HCT116 (cell line): ENCODE measurements at regions not wholly inside any gene's neighbourhood (a gene's known extent, or its start where the extent isn't known, plus 50 kb on each side); places are given as distances from the start of the nearest gene placed in this dataset.

Experiments used
- ATAC-seq: fragments of 200-7000 bp; cut with Tn5 transposase; 2 replicates; pipeline ENCODE4 v1.9.1; 2020; ENCODE audit warnings: mild to moderate bottlenecking, moderate library complexity
- BruUV-seq: library from RNA; stranded (reverse); fragments of 400-500 nt; replicated peaks from 2 replicates; lab custom pipeline; 2021; lab: Mats Ljungman, UMichigan
- CTCF ChIA-PET: fragments of 300-600 bp; sonication (Branson Sonifier 250); formaldehyde crosslinking; loops from one replicate; lab custom pipeline; 2021; ENCODE audit warnings: antibody characterized with exemption; lab: Charles Lee
- POLR2A ChIA-PET: fragments of 300-600, 350-600 bp; sonication (Branson Sonifier 250); formaldehyde crosslinking; loops from one replicate; lab custom pipeline; 2021; ENCODE audit warnings: antibody characterized with exemption; lab: Charles Lee
- RAD21 ChIA-PET, 2 experiments: fragments of 300-600 bp; sonication (Branson Sonifier 250); formaldehyde crosslinking; loops; one replicate each; lab custom pipeline; 2023; ENCODE audit warnings: low total read pairs in 2 of 2; ENCODE audit not compliant: uncharacterized antibody in 2 of 2, unreplicated experiment in 2 of 2, low non-redundant PET in 1 of 2; lab: Charles Lee
- DNase-seq: peaks from one replicate; pipeline ENCODE4 v3.0.0-alpha.2; 2010; ENCODE audit warnings: low read depth, low spot score
- H2AFZ ChIP-seq: fragments of 200-600 bp; shearing (Covaris generic), sonication (generic); 2 replicates; pipeline ENCODE4 v1.6.1; 2017; ENCODE audit warnings: low read depth, mixed run types, mixed read lengths, antibody characterized with exemption, low read length; ENCODE audit not compliant: poor library complexity, severe bottlenecking
- H3K27ac ChIP-seq: 2 replicates; pipeline ENCODE4 v1.5.1; 2012; ENCODE audit warnings: low read depth, low read length
- H3K27me3 ChIP-seq: fragments of 200-600 bp; sonication (generic); 2 replicates; pipeline ENCODE4 v1.6.1; 2016; ENCODE audit warnings: mixed run types, low read length, mixed read lengths; ENCODE audit not compliant: insufficient read depth
- H3K36me3 ChIP-seq, 2 experiments: fragments of 200-500 bp in 1 of 2; fragments of 200-600 bp in 1 of 2; sonication (Bioruptor generic) in 1 of 2; sonication (generic) in 1 of 2; 2 replicates each; pipeline versions ENCODE4 v1.5.1 to v1.6.1; 2014 to 2016; ENCODE audit warnings: low read length in 2 of 2, inconsistent platforms in 1 of 2, mixed read lengths in 1 of 2, mixed run types in 1 of 2; ENCODE audit not compliant: insufficient read depth in 2 of 2, control insufficient read depth in 1 of 2
- H3K4me1 ChIP-seq, 2 experiments: fragments of 200-600 bp in 1 of 2; sonication (generic) in 1 of 2; 2 replicates each; pipeline versions ENCODE4 v1.5.1 to v1.6.1; 2012 to 2017; ENCODE audit warnings: low read length in 2 of 2, inconsistent platforms in 1 of 2, mild to moderate bottlenecking in 1 of 2, mixed read lengths in 1 of 2, mixed run types in 1 of 2, moderate library complexity in 1 of 2; ENCODE audit not compliant: insufficient read depth in 2 of 2, control insufficient read depth in 1 of 2
- H3K4me2 ChIP-seq: fragments of 200-600 bp; sonication (generic); 2 replicates; pipeline ENCODE4 v1.6.1; 2017; ENCODE audit warnings: mixed run types, low read length, mixed read lengths
- H3K4me3 ChIP-seq, 2 experiments: fragments of 200-600 bp in 1 of 2; sonication (generic) in 1 of 2; replicated peaks in 1 of 2; 2 replicates each; pipeline ENCODE4 v1.5.1; 2011 to 2016; ENCODE audit warnings: low read length in 2 of 2, control low read depth in 1 of 2, low read depth in 1 of 2, mild to moderate bottlenecking in 1 of 2, mixed read lengths in 1 of 2, mixed run types in 1 of 2
- H3K79me2 ChIP-seq: fragments of 200-600 bp; sonication (generic); 2 replicates; pipeline ENCODE4 v1.6.1; 2017; ENCODE audit warnings: mild to moderate bottlenecking, mixed run types, low read length, moderate library complexity, mixed read lengths; ENCODE audit not compliant: insufficient read depth
- H3K9ac ChIP-seq: fragments of 200-600 bp; sonication (generic); 2 replicates; pipeline ENCODE4 v1.6.1; 2016; ENCODE audit warnings: low read length, mixed read lengths
- H3K9me2 ChIP-seq: fragments of 200-600 bp; sonication (generic), shearing (Covaris generic); 2 replicates; pipeline ENCODE4 v1.6.1; 2017; ENCODE audit warnings: mixed run types, mild to moderate bottlenecking, moderate library complexity; ENCODE audit not compliant: insufficient read depth
- H3K9me3 ChIP-seq, 2 experiments: fragments of 200-500 bp in 1 of 2; fragments of 200-600 bp in 1 of 2; sonication (Bioruptor generic) in 1 of 2; sonication (generic) in 1 of 2; 2 replicates each; pipeline ENCODE4 v1.6.1; 2014 to 2017; ENCODE audit warnings: low read length in 2 of 2, mixed read lengths in 2 of 2, inconsistent platforms in 1 of 2, low read depth in 1 of 2, mild to moderate bottlenecking in 1 of 2, mixed run types in 1 of 2, moderate library complexity in 1 of 2; ENCODE audit not compliant: control insufficient read depth in 1 of 2, insufficient read depth in 1 of 2
- H4K20me1 ChIP-seq: fragments of 200-600 bp; sonication (generic), shearing (Covaris generic); 2 replicates; pipeline ENCODE4 v1.6.1; 2017; ENCODE audit warnings: mixed run types, mild to moderate bottlenecking, moderate library complexity; ENCODE audit not compliant: insufficient read depth
- ATF3 ChIP-seq: IDR thresholded peaks from 2 replicates; pipeline ENCODE4 v1.6.1; 2012
- CBX3 ChIP-seq: IDR thresholded peaks from 2 replicates; pipeline ENCODE4 v1.6.1; 2012; ENCODE audit warnings: low read depth
- CTCF ChIP-seq, 3 experiments: fragments of 200-600 bp in 1 of 3; sonication (generic) in 1 of 3; IDR thresholded peaks in 2 of 3; conservative IDR thresholded peaks in 1 of 3; 2 replicates each; pipeline ENCODE4 v1.5.1; 2012 to 2017; ENCODE audit warnings: low read depth in 2 of 3, low read length in 2 of 3, antibody characterized with exemption in 1 of 3, borderline replicate concordance in 1 of 3, control low read depth in 1 of 3, mild to moderate bottlenecking in 1 of 3, mixed read lengths in 1 of 3, mixed run types in 1 of 3, moderate library complexity in 1 of 3; ENCODE audit not compliant: insufficient read depth in 1 of 3
- EZH2 ChIP-seq: fragments of 200-600 bp; sonication (generic); IDR thresholded peaks from 2 replicates; pipeline ENCODE4 v1.6.1; 2017; ENCODE audit warnings: antibody characterized with exemption, mixed run types
- MAX ChIP-seq: IDR thresholded peaks from 2 replicates; pipeline ENCODE4 v1.6.1; 2012
- POLR2A ChIP-seq: IDR thresholded peaks from 2 replicates; pipeline ENCODE4 v1.7.0; 2011; ENCODE audit warnings: borderline replicate concordance; ENCODE audit not compliant: insufficient read depth, insufficient read length; ENCODE audit errors: extremely low read depth
- POLR2AphosphoS5 ChIP-seq: IDR thresholded peaks from 2 replicates; pipeline ENCODE4 v1.6.1; 2011; ENCODE audit warnings: mild to moderate bottlenecking, low read depth, low read length, moderate library complexity
- REST ChIP-seq: IDR thresholded peaks from 2 replicates; pipeline ENCODE4 v1.6.1; 2012; ENCODE audit warnings: low read depth
- ZNF274 ChIP-seq: fragments of 200-500 bp; sonication (Bioruptor generic); IDR thresholded peaks from 2 replicates; pipeline ENCODE4 v1.6.1; 2014; ENCODE audit warnings: mild to moderate bottlenecking, low read depth, low read length, inconsistent platforms
- intact Hi-C: fragments of 100-400 bp; cut with micrococcal nuclease; formaldehyde crosslinking; loops from 2 replicates; pipeline ENCODE4 v1.10.0; 2022

GRCh38 chr7:68014031-68014736, 1017.6 kb downstream of the TYW1 start:
- TF ChIP-seq ATF3 (no peak), POLR2A (no peak), CTCF (IDR thresholded peaks at IDR 0.05 in 2 of 3, conservative IDR thresholded peaks at IDR 0.05 in 1 of 3; ENCODE audit: borderline replicate concordance in 1 of 3, insufficient read depth in 1 of 3, low read depth in 2 of 3, low read length in 2 of 3) (no peak), POLR2AphosphoS5 (no peak), MAX (no peak), EZH2 (no peak), CBX3 (no peak), REST (no peak), ZNF274 (no peak)
- TF ChIP-seq, all 23 proteins: peak for 0
- intact Hi-C loops: no loop called here
- ATAC-seq: no peak
- Histone ChIP-seq H3K27ac (no peak overlapping the region), H3K9me3 (peaks cover 0 to 3% of the 10 kb centered on the region in 2 experiments; a peak in 1 of 4 replicates), H3K4me2 (no peak overlapping the region), H4K20me1 (no peaks in the 10 kb centered on the region), H3K4me1 (no peaks in the 10 kb centered on the region), H3K9ac (no peak overlapping the region), H3K27me3 (no peaks in the 10 kb centered on the region), H3K4me3 (no peak overlapping the region), H3K36me3 (no peaks in the 10 kb centered on the region), H2AFZ (no peak overlapping the region), H3K79me2 (no peaks in the 10 kb centered on the region), H3K9me2 (no peaks in the 10 kb centered on the region)
- RAD21 ChIA-PET: no interaction called here
- POLR2A ChIA-PET: no interaction called here
- CTCF ChIA-PET: no interaction called here
- DNase-seq: no peak
- no TSS peak for BruUV-seq
